Neural cell (in vitro differentiated cells): ENCODE measurements at regions not wholly inside any gene's neighbourhood (a gene's known extent, or its start where the extent isn't known, plus 50 kb on each side); places are given as distances from the start of the nearest gene placed in this dataset.

Source experiments
- H2AFZ ChIP-seq: fragments of 200-600, 300-800 bp; sonication (generic), shearing (Covaris generic); 2 replicates; pipeline ENCODE4 v1.6.0; 2014; ENCODE audit warnings: low read depth, mild to moderate bottlenecking, antibody characterized with exemption, low read length, moderate library complexity
- H3F3A ChIP-seq: fragments of 200-600 bp; shearing (Covaris generic); 2 replicates; pipeline ENCODE4 v1.6.1; 2016; ENCODE audit warnings: mild to moderate bottlenecking, moderate library complexity, mixed read lengths, antibody characterized with exemption, low read length; ENCODE audit not compliant: insufficient read depth, poor library complexity, severe bottlenecking
- H3K27ac ChIP-seq: fragments of 200-600, 300-800 bp; sonication (generic), shearing (Covaris generic); 2 replicates; pipeline ENCODE4 v1.5.1; 2014; ENCODE audit warnings: mild to moderate bottlenecking, low read length, moderate library complexity
- H3K27me3 ChIP-seq: fragments of 300-800, 200-600 bp; sonication (generic), shearing (Covaris generic); 2 replicates; pipeline ENCODE4 v1.6.0; 2014; ENCODE audit warnings: mild to moderate bottlenecking, low read depth, low read length, moderate library complexity; ENCODE audit not compliant: insufficient read depth
- H3K36me3 ChIP-seq: fragments of 300-800, 200-600 bp; sonication (generic), shearing (Covaris generic); 2 replicates; pipeline ENCODE4 v1.5.1; 2014; ENCODE audit warnings: mild to moderate bottlenecking, antibody characterized with exemption, low read length, moderate library complexity; ENCODE audit not compliant: insufficient read depth
- H3K4me2 ChIP-seq: fragments of 300-800, 200-600 bp; sonication (generic), shearing (Covaris generic); 2 replicates; pipeline ENCODE4 v1.6.0; 2014; ENCODE audit warnings: mild to moderate bottlenecking, low read length
- H3K4me3 ChIP-seq: fragments of 300-800, 200-600 bp; sonication (generic), shearing (Covaris generic); 2 replicates; pipeline ENCODE4 v1.5.1; 2014; ENCODE audit warnings: mild to moderate bottlenecking, low read length, moderate library complexity
- H3K79me2 ChIP-seq: fragments of 200-600 bp; shearing (Covaris generic); replicated peaks from 2 replicates; pipeline ENCODE4 v1.6.0; 2014; ENCODE audit warnings: mild to moderate bottlenecking, low read length, moderate library complexity; ENCODE audit not compliant: insufficient read depth
- H3K9ac ChIP-seq: fragments of 300-800, 200-600 bp; sonication (generic), shearing (Covaris generic); 2 replicates; pipeline ENCODE4 v1.6.1; 2016; ENCODE audit warnings: mild to moderate bottlenecking, low read length, mixed read lengths
- H3K9me2 ChIP-seq: fragments of 200-600 bp; shearing (Covaris generic); 2 replicates; pipeline ENCODE4 v1.6.1; 2016; ENCODE audit warnings: mild to moderate bottlenecking, low read length, mixed read lengths; ENCODE audit not compliant: insufficient read depth
- H3K9me3 ChIP-seq: fragments of 200-600, 300-800 bp; sonication (generic), shearing (Covaris generic); 2 replicates; pipeline ENCODE4 v1.6.1; 2016; ENCODE audit warnings: mild to moderate bottlenecking, mixed run types, low read length, moderate library complexity, mixed read lengths
- H4K20me1 ChIP-seq: fragments of 200-600 bp; shearing (Covaris generic); 2 replicates; pipeline ENCODE4 v1.6.1; 2016; ENCODE audit warnings: mild to moderate bottlenecking, mixed run types; ENCODE audit not compliant: insufficient read depth
- CTCF ChIP-seq: fragments of 450-650 bp; IDR thresholded peaks from 2 replicates; pipeline ENCODE4 v1.5.1; 2014; ENCODE audit warnings: antibody characterized with exemption, mild to moderate bottlenecking, moderate library complexity; ENCODE audit not compliant: poor library complexity, severe bottlenecking
- EP300 ChIP-seq: fragments of 450-650 bp; conservative IDR thresholded peaks from 2 replicates; pipeline ENCODE4 v1.6.1; 2014; ENCODE audit warnings: antibody characterized with exemption, mild to moderate bottlenecking, moderate library complexity; ENCODE audit not compliant: poor library complexity, severe bottlenecking
- EZH2 ChIP-seq: fragments of 200-600, 300-800 bp; shearing (Covaris generic), sonication (generic); IDR thresholded peaks from 2 replicates; pipeline ENCODE4 v1.6.1; 2014; ENCODE audit warnings: antibody characterized with exemption, low read length, borderline replicate concordance, mild to moderate bottlenecking; ENCODE audit not compliant: insufficient read depth, poor library complexity, severe bottlenecking
- MXI1 ChIP-seq: fragments of 450-650 bp; conservative IDR thresholded peaks from 2 replicates; pipeline ENCODE4 v1.6.1; 2014; ENCODE audit warnings: antibody characterized with exemption, mild to moderate bottlenecking; ENCODE audit not compliant: poor library complexity, severe bottlenecking
- POLR2AphosphoS5 ChIP-seq: IDR thresholded peaks from 2 replicates; pipeline ENCODE4 v1.6.1; 2012
- RAD21 ChIP-seq: fragments of 450-650 bp; conservative IDR thresholded peaks from 2 replicates; pipeline ENCODE4 v1.6.1; 2014; ENCODE audit warnings: antibody characterized with exemption, mild to moderate bottlenecking, moderate library complexity
- REST ChIP-seq: IDR thresholded peaks from 2 replicates; pipeline ENCODE4 v1.6.1; 2012; ENCODE audit warnings: borderline replicate concordance
- SMC3 ChIP-seq: fragments of 450-650 bp; conservative IDR thresholded peaks from 2 replicates; pipeline ENCODE4 v1.6.1; 2014; ENCODE audit warnings: antibody characterized with exemption, mild to moderate bottlenecking, moderate library complexity; ENCODE audit not compliant: poor library complexity
- TAF1 ChIP-seq: IDR thresholded peaks from 2 replicates; pipeline ENCODE4 v1.6.1; 2012; ENCODE audit warnings: low read depth

- no peak for TF ChIP-seq CTCF
- TF ChIP-seq REST, result no peak
- TF ChIP-seq EZH2, result no peak
- TF ChIP-seq MXI1, result no peak
- no peak for TF ChIP-seq SMC3
- no peak for TF ChIP-seq TAF1
- Histone ChIP-seq H3K9ac (no peak overlapping the region), H3K36me3 (no peaks in the 10 kb centered on the region), H3K27me3 (no peaks in the 10 kb centered on the region), H3K9me2 (no peaks in the 10 kb centered on the region), H3K9me3 (no peaks in the 10 kb centered on the region), H3K4me3 (no peak overlapping the region), H4K20me1 (no peaks in the 10 kb centered on the region), H3K4me2 (no peak overlapping the region), H3F3A (no peaks in the 10 kb centered on the region), H2AFZ (no peak overlapping the region), H3K79me2 (no peaks in the 10 kb centered on the region), H3K27ac (no peak overlapping the region)
Measured at GRCh38 chr7:13166801-13167200, 479.4 kb downstream of the ARL4A start.

GRCh38 chr7:13169356-13169755 is 481.9 kb downstream of the ARL4A start:
- H3F3A ChIP-seq, result no peaks in the 10 kb centered on the region
- H3K36me3 ChIP-seq, result no peaks in the 10 kb centered on the region
- H3K4me3 ChIP-seq, result no peak overlapping the region
- no peak overlapping the region for H3K27ac ChIP-seq
- H3K27me3 ChIP-seq, result no peaks in the 10 kb centered on the region
- no peak overlapping the region for H3K4me2 ChIP-seq
- no peaks in the 10 kb centered on the region for H4K20me1 ChIP-seq
- H3K9ac ChIP-seq, result no peak overlapping the region
- TF ChIP-seq SMC3 (no peak), POLR2AphosphoS5 (no peak), TAF1 (no peak), EP300 (no peak), CTCF (no peak), RAD21 (no peak), REST (no peak), EZH2 (no peak), MXI1 (no peak)
- no peaks in the 10 kb centered on the region for H3K79me2 ChIP-seq
- no peaks in the 10 kb centered on the region for H3K9me2 ChIP-seq
- H3K9me3 ChIP-seq, result no peaks in the 10 kb centered on the region
- no peak overlapping the region for H2AFZ ChIP-seq
